ENCODE measurements at regions not wholly inside any gene's neighbourhood (a gene's known extent, or its start where the extent isn't known, plus 50 kb on each side); places are given as distances from the start of the nearest gene placed in this dataset.

GRCh38 chr5:113689647-113690046 lies 176.2 kb downstream of the YTHDC2 start:
- TF ChIP-seq CTCF (IDR thresholded peaks at IDR 0.05) (no peak), POLR2A (IDR thresholded peaks at IDR 0.05) (no peak), EP300 (IDR thresholded peaks at IDR 0.05) (no peak)
